ENCODE measurements at regions not wholly inside any gene's neighbourhood (a gene's known extent, or its start where the extent isn't known, plus 50 kb on each side); places are given as distances from the start of the nearest gene placed in this dataset.

GRCh38 chr14:82587226-82587625 is 1053.6 kb upstream of the SEL1L start:
- TF ChIP-seq, protein P1, sequence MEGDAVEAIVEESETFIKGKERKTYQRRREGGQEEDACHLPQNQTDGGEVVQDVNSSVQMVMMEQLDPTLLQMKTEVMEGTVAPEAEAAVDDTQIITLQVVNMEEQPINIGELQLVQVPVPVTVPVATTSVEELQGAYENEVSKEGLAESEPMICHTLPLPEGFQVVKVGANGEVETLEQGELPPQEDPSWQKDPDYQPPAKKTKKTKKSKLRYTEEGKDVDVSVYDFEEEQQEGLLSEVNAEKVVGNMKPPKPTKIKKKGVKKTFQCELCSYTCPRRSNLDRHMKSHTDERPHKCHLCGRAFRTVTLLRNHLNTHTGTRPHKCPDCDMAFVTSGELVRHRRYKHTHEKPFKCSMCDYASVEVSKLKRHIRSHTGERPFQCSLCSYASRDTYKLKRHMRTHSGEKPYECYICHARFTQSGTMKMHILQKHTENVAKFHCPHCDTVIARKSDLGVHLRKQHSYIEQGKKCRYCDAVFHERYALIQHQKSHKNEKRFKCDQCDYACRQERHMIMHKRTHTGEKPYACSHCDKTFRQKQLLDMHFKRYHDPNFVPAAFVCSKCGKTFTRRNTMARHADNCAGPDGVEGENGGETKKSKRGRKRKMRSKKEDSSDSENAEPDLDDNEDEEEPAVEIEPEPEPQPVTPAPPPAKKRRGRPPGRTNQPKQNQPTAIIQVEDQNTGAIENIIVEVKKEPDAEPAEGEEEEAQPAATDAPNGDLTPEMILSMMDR (IDR thresholded peaks at IDR 0.05; ENCODE audit: low read length): no peak
- TF ChIP-seq EZH2 (IDR thresholded peaks at IDR 0.05; ENCODE audit: borderline replicate concordance, low read length): no peak
- no peaks in the 10 kb centered on the region for H3K9me3 ChIP-seq (ENCODE audit: low read length)
- H4K20me1 ChIP-seq (ENCODE audit: insufficient read depth, low read length): no peaks in the 10 kb centered on the region

GRCh38 chr14:82595466-82595865 is 1061.8 kb upstream of the SEL1L start:
- Histone ChIP-seq H3K27ac (ENCODE audit: low read depth, low read length, poor library complexity, severe bottlenecking) (no peak overlapping the region), H3F3A (ENCODE audit: insufficient read depth, low read length) (no peaks in the 10 kb centered on the region), H3K4me2 (ENCODE audit: low read length) (no peak overlapping the region), H3K27me3 (ENCODE audit: insufficient read depth, low read length) (no peaks in the 10 kb centered on the region), H3K4me1 (ENCODE audit: insufficient read depth, low read length, severe bottlenecking) (no peaks in the 10 kb centered on the region), H3K9ac (ENCODE audit: low read length) (no peak overlapping the region), H3K79me2 (ENCODE audit: insufficient read depth, low read length) (no peaks in the 10 kb centered on the region), H2AFZ (ENCODE audit: low read length) (no peak overlapping the region), H3K4me3 (ENCODE audit: low read depth, low read length, poor library complexity, severe bottlenecking) (no peak overlapping the region), H4K20me1 (ENCODE audit: insufficient read depth, low read length) (no peaks in the 10 kb centered on the region), H3K36me3 (ENCODE audit: insufficient read depth, low read length) (no peaks in the 10 kb centered on the region), H3K9me3 (ENCODE audit: low read length) (no peaks in the 10 kb centered on the region), H3K9me2 (ENCODE audit: low read depth, low read length) (no peaks in the 10 kb centered on the region)
- TF ChIP-seq, protein P1 (IDR thresholded peaks at IDR 0.05; ENCODE audit: low read length): no peak
- no peak for TF ChIP-seq EZH2 (IDR thresholded peaks at IDR 0.05; ENCODE audit: borderline replicate concordance, low read length)

More at GRCh38 chr14:82587226-82587625, 1053.6 kb upstream of the SEL1L start:
- Histone ChIP-seq H3K27ac (ENCODE audit: low read depth, low read length, poor library complexity, severe bottlenecking) (no peak overlapping the region), H3K4me2 (ENCODE audit: low read length) (no peak overlapping the region), H3K9me2 (ENCODE audit: low read depth, low read length) (no peaks in the 10 kb centered on the region), H3F3A (ENCODE audit: insufficient read depth, low read length) (no peaks in the 10 kb centered on the region), H3K36me3 (ENCODE audit: insufficient read depth, low read length) (no peaks in the 10 kb centered on the region), H3K9ac (ENCODE audit: low read length) (no peak overlapping the region), H2AFZ (ENCODE audit: low read length) (no peak overlapping the region), H3K4me1 (ENCODE audit: insufficient read depth, low read length, severe bottlenecking) (no peaks in the 10 kb centered on the region), H3K4me3 (ENCODE audit: low read depth, low read length, poor library complexity, severe bottlenecking) (no peak overlapping the region), H3K27me3 (ENCODE audit: insufficient read depth, low read length) (no peaks in the 10 kb centered on the region), H3K79me2 (ENCODE audit: insufficient read depth, low read length) (no peaks in the 10 kb centered on the region)

DNA sequence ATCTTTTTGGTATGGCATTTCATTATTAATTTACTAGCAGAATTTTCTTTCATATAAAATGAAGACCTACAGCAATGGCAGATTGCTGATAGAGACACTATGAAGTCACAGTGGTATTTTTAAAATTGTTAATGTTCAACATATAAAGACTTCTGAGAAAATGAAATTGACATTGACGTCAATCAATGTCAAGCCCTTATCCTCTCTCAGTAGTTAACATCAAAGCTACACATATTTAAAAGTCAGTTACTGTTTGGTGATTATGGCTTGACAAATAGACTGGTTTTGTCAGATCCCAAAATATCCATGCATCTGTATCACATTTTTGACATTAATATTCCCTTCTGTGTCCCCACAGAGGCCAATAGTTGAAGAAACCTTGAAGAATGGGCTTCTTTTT is 1069.1 kb upstream of the SEL1L start:
- no peak for TF ChIP-seq EZH2 (IDR thresholded peaks at IDR 0.05; ENCODE audit: borderline replicate concordance, low read length)
- TF ChIP-seq, protein P1 (IDR thresholded peaks at IDR 0.05; ENCODE audit: low read length): no peak
- no peaks in the 10 kb centered on the region for H4K20me1 ChIP-seq (ENCODE audit: insufficient read depth, low read length)
- H3K36me3 ChIP-seq (ENCODE audit: insufficient read depth, low read length): no peaks in the 10 kb centered on the region
- H3K9me2 ChIP-seq (ENCODE audit: low read depth, low read length): no peaks in the 10 kb centered on the region
- H3K27me3 ChIP-seq (ENCODE audit: insufficient read depth, low read length): no peaks in the 10 kb centered on the region
- H3K4me3 ChIP-seq (ENCODE audit: low read depth, low read length, poor library complexity, severe bottlenecking): no peak overlapping the region
- no peak overlapping the region for H3K9ac ChIP-seq (ENCODE audit: low read length)
- no peaks in the 10 kb centered on the region for H3K4me1 ChIP-seq (ENCODE audit: insufficient read depth, low read length, severe bottlenecking)
- no peak overlapping the region for H3K4me2 ChIP-seq (ENCODE audit: low read length)
- H3K9me3 ChIP-seq (ENCODE audit: low read length): no peaks in the 10 kb centered on the region
- no peaks in the 10 kb centered on the region for H3F3A ChIP-seq (ENCODE audit: insufficient read depth, low read length)
- no peaks in the 10 kb centered on the region for H3K79me2 ChIP-seq (ENCODE audit: insufficient read depth, low read length)
- no peak overlapping the region for H2AFZ ChIP-seq (ENCODE audit: low read length)
- H3K27ac ChIP-seq (ENCODE audit: low read depth, low read length, poor library complexity, severe bottlenecking): no peak overlapping the region
